Activated T-helper 17 cell treated with anti-CD3 and anti-CD28 coated beads, Interleukin-2, amount 50 U/mL, for 72 hours (primary cell): ENCODE measurements at regions not wholly inside any gene's neighbourhood (a gene's known extent, or its start where the extent isn't known, plus 50 kb on each side); places are given as distances from the start of the nearest gene placed in this dataset.
A peak's percentile ranks its signal among the peaks of the same experiment; 100 is the strongest.
"Not testable (repeated sequence)": the region's sequence is repeated elsewhere in the genome, so short reads cannot be mapped to it uniquely, and the experiment has no call there.

Experiments
- ATAC-seq: fragments of 150-1000 bp; cut with Tn5 transposase; replicated peaks from 2 replicates; pipeline ENCODE4 v1.10.0; 2021; ENCODE audit warnings: mild to moderate bottlenecking, moderate library complexity
- H3K27ac Mint-ChIP-seq: one replicate; pipeline ENCODE4 v1.8.0; 2022; ENCODE audit warnings: mixed read lengths
- H3K27me3 Mint-ChIP-seq: one replicate; pipeline ENCODE4 v1.8.0; 2022; ENCODE audit warnings: mixed read lengths
- H3K36me3 Mint-ChIP-seq: one replicate; pipeline ENCODE4 v1.8.0; 2022; ENCODE audit warnings: low read depth, mild to moderate bottlenecking, mixed read lengths
- H3K4me1 Mint-ChIP-seq: one replicate; pipeline ENCODE4 v1.8.0; 2022; ENCODE audit warnings: mixed read lengths
- H3K4me3 Mint-ChIP-seq: one replicate; pipeline ENCODE4 v1.8.0; 2022; ENCODE audit warnings: mild to moderate bottlenecking, mixed read lengths
- H3K9me3 Mint-ChIP-seq: one replicate; pipeline ENCODE4 v1.8.0; 2022; ENCODE audit warnings: mixed read lengths

DNA sequence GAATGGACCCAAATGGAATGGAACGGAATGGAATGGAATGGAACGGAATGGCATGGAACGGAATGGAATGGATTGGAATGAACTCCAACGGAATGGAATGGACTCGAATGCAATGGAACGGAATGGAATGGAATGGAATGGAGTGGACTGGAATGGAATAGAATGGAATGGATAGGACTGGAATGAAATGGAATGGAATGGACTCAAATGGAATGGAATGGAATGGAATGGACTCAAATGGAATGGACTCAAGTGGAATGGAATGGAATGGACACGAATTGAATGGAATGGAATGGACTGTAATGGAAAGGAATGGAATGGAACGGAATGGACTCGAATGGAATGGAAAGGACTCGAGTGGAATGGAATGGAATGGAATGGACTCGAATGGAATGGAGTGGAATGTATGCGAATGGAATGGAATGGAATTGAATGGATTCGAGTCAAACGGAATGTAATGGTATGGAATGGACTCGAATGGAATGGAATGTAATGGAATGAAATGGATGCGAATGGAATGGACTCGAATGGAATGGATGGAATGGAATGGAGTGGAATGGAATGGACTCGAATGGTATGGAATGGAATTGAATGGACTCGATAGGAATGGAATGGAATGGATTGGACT is 101.0 kb upstream of the FBXO28 start:
- not testable (repeated sequence) for ATAC-seq, H3K4me1 Mint-ChIP-seq

GRCh38 chr1:224012162-224012561 is 101.7 kb upstream of the FBXO28 start:
- H3K9me3 Mint-ChIP-seq, H3K4me3 Mint-ChIP-seq, H3K27me3 Mint-ChIP-seq, ATAC-seq, H3K27ac Mint-ChIP-seq, H3K4me1 Mint-ChIP-seq: not testable (repeated sequence)
- peaks cover 18% of the 10 kb centered on the region for H3K36me3 Mint-ChIP-seq

More for the DNA sequence above, 101.0 kb upstream of the FBXO28 start:
- not testable (repeated sequence) for H3K4me3 Mint-ChIP-seq, H3K27me3 Mint-ChIP-seq, H3K9me3 Mint-ChIP-seq, H3K27ac Mint-ChIP-seq
- H3K36me3 Mint-ChIP-seq = peaks cover 11% of the 10 kb centered on the region

DNA sequence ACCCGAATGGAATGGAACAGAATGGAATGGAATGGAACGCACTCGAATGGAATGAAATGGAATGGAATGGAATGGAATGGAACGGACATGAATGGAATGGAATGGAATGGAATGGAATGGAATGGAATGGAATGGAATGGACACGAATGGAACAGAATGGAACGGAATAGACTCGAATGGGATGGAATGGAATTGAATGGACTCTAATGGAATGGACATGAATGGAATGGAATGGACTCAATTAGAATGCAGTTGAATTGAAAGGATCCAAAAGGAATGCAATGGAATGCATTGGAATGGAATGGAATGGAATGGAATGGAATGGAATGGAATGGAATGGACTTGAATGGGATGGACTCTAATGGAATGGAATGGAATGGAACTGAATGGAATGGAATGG is 102.2 kb upstream of the FBXO28 start:
- H3K27me3 Mint-ChIP-seq, ATAC-seq, H3K9me3 Mint-ChIP-seq, H3K4me1 Mint-ChIP-seq, H3K4me3 Mint-ChIP-seq, H3K27ac Mint-ChIP-seq: not testable (repeated sequence)
- H3K36me3 Mint-ChIP-seq = peaks cover 20% of the 10 kb centered on the region

GRCh38 chr1:224011153-224011552 is 102.8 kb upstream of the FBXO28 start:
- not testable (repeated sequence) for H3K4me3 Mint-ChIP-seq, H3K9me3 Mint-ChIP-seq, H3K27ac Mint-ChIP-seq, H3K27me3 Mint-ChIP-seq, ATAC-seq, H3K4me1 Mint-ChIP-seq
- peaks cover 24% of the 10 kb centered on the region for H3K36me3 Mint-ChIP-seq

DNA sequence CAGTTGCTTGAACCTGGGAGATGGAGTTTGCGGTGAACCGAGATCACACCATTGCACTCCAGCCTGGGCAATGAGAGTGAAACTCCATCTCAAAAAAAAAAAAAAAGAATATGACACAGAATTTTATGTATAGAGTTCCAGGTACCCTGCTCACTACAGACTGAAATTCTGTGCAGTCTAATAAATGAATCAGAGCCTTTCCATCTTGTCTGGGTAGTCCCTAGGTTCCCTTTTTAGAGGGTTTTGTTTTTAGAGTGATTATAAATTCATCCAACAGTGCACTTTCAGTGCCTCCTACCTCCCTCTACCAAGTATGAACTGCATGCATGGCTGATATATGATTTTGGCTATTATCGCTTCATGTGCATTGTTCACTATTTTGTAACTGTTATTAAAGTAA is 107.9 kb upstream of the FBXO28 start:
- H3K4me3 Mint-ChIP-seq, H3K9me3 Mint-ChIP-seq, H3K27me3 Mint-ChIP-seq, ATAC-seq, H3K27ac Mint-ChIP-seq, H3K4me1 Mint-ChIP-seq: not testable (repeated sequence)
- peaks cover 41% of the 10 kb centered on the region for H3K36me3 Mint-ChIP-seq

- not testable (repeated sequence) for H3K9me3 Mint-ChIP-seq, H3K4me1 Mint-ChIP-seq, H3K4me3 Mint-ChIP-seq, ATAC-seq, H3K27me3 Mint-ChIP-seq
- peak overlapping the region; percentile 29 for H3K27ac Mint-ChIP-seq
- H3K36me3 Mint-ChIP-seq = peaks cover 46% of the 10 kb centered on the region
These were observed 109.2 kb upstream of the FBXO28 start for GRCh38 chr1:224004552-224005315.

GRCh38 chr1:224003896-224004295 is 110.0 kb upstream of the FBXO28 start:
- ATAC-seq, H3K9me3 Mint-ChIP-seq, H3K4me1 Mint-ChIP-seq, H3K4me3 Mint-ChIP-seq, H3K27ac Mint-ChIP-seq, H3K27me3 Mint-ChIP-seq: not testable (repeated sequence)
- H3K36me3 Mint-ChIP-seq = peaks cover 48% of the 10 kb centered on the region

GRCh38 chr1:224001757-224002156 is 112.2 kb upstream of the FBXO28 start:
- H3K27ac Mint-ChIP-seq, H3K27me3 Mint-ChIP-seq, ATAC-seq, H3K4me1 Mint-ChIP-seq, H3K9me3 Mint-ChIP-seq, H3K4me3 Mint-ChIP-seq: not testable (repeated sequence)
- H3K36me3 Mint-ChIP-seq = peaks cover 49% of the 10 kb centered on the region

DNA sequence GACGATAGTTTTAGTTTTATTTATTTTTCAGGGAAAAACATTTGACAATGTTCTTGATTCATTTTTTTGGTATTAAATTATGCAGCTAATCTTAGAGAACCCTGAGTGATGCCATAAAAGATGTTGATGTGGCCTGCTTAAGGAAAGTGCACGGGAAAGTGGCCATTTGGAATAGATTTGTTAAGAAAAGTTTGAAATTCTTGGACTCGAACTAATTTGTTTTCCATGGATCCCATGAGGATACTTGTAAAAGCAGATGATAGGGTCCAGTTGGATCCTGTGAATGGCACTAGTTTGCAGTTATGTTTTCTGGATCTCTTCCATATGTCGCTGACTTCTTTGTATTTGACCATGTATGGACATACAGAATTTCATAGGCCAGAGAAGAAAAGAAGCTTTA is 114.2 kb upstream of the FBXO28 start:
- peak; percentile 21 for ATAC-seq
- not testable (repeated sequence) for H3K27me3 Mint-ChIP-seq, H3K27ac Mint-ChIP-seq, H3K4me1 Mint-ChIP-seq, H3K9me3 Mint-ChIP-seq, H3K4me3 Mint-ChIP-seq
- H3K36me3 Mint-ChIP-seq = peaks cover 43% of the 10 kb centered on the region

GRCh38 chr1:223998676-223999455 is 115.0 kb upstream of the FBXO28 start:
- ATAC-seq = not testable (repeated sequence)

GRCh38 chr1:223996376-223996775 is 117.5 kb upstream of the FBXO28 start:
- not testable (repeated sequence) for H3K9me3 Mint-ChIP-seq, ATAC-seq, H3K4me1 Mint-ChIP-seq, H3K4me3 Mint-ChIP-seq, H3K27me3 Mint-ChIP-seq, H3K27ac Mint-ChIP-seq
- H3K36me3 Mint-ChIP-seq = peaks cover 48% of the 10 kb centered on the region

More at GRCh38 chr1:223998676-223999455, 115.0 kb upstream of the FBXO28 start:
- not testable (repeated sequence) for H3K4me3 Mint-ChIP-seq, H3K4me1 Mint-ChIP-seq, H3K9me3 Mint-ChIP-seq, H3K27me3 Mint-ChIP-seq
- Mint-ChIP-seq H3K27ac (peak overlapping the region; percentile 64), H3K36me3 (peaks cover 34% of the 10 kb centered on the region)

- peak overlapping the region; percentile 99 for H3K27ac Mint-ChIP-seq
- H3K36me3 Mint-ChIP-seq = peaks cover 28% of the 10 kb centered on the region
- H3K4me3 Mint-ChIP-seq = peak overlapping the region; percentile 95
- H3K4me1 Mint-ChIP-seq, H3K27me3 Mint-ChIP-seq, H3K9me3 Mint-ChIP-seq: not testable (repeated sequence)
- peak; percentile 99 for ATAC-seq
These were observed 121.3 kb upstream of the FBXO28 start for GRCh38 chr1:223992456-223993246.

- H3K4me1 Mint-ChIP-seq, H3K4me3 Mint-ChIP-seq, H3K27ac Mint-ChIP-seq, H3K9me3 Mint-ChIP-seq, ATAC-seq, H3K27me3 Mint-ChIP-seq: not testable (repeated sequence)
- peaks cover 23% of the 10 kb centered on the region for H3K36me3 Mint-ChIP-seq
These were observed 122.5 kb upstream of the FBXO28 start for GRCh38 chr1:223991297-223991857.

- H3K27me3 Mint-ChIP-seq, H3K4me3 Mint-ChIP-seq, H3K27ac Mint-ChIP-seq, H3K4me1 Mint-ChIP-seq, ATAC-seq, H3K36me3 Mint-ChIP-seq, H3K9me3 Mint-ChIP-seq: not testable (repeated sequence)
These were observed 116.2 kb upstream of the TP53BP2 start for GRCh38 chr1:223961985-223962384.
